ENCODE measurements at regions not wholly inside any gene's neighbourhood (a gene's known extent, or its start where the extent isn't known, plus 50 kb on each side); places are given as distances from the start of the nearest gene placed in this dataset.
"Not testable (repeated sequence)": the region's sequence is repeated elsewhere in the genome, so short reads cannot be mapped to it uniquely, and the experiment has no call there.

- FAIRE-seq (no peak), DNase-seq (ENCODE audit: insufficient read length, low spot score) (no peak)
Measured at GRCh38 chr4:167802463-167803212, 289.7 kb upstream of the ANXA10 start.

DNA sequence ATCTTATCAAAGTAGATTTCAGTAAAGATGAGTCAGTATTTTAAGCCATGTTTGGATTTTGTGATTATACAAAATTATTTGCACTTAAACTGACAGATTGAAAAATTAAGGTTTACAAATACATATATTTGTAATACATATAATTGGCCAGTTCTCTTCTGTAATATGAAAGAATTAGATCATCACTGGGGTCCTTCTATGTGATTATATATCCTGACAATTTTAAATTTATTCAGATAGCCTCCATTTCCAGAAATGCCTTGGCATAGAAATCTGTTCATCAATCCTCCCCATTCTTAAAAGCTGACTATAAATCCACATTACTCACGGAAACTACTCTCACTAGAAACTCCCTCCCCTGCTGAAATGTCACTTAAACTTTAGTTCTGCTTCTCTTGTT is 280.4 kb upstream of the ANXA10 start:
- no peak for FAIRE-seq

GRCh38 chr4:167826281-167826680 is 266.1 kb upstream of the ANXA10 start:
- no peak for FAIRE-seq
- no peak for DNase-seq (ENCODE audit: insufficient read length, low spot score)

More for the DNA sequence above, 280.4 kb upstream of the ANXA10 start:
- DNase-seq (ENCODE audit: insufficient read length, low spot score) = no peak

DNA sequence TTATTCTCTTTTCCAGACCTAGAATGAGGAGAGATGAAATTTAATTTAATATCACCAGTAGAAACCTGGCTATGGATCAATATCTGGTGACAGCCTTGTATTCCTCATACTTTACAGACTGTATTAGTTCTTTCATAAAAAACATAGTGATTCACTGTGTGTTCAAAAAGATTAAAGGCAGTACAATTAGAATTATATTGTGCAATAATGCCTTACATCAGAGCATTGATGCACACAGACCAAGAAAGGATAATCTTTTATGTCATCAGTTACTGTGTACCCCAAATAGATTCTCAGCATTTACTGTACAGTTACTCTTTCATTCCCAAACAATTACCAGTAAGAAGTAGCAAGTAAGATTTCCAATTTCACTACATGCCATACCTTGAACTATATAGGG is 260.5 kb upstream of the ANXA10 start:
- DNase-seq (ENCODE audit: insufficient read length, low spot score) (no peak), FAIRE-seq (no peak)

- no peak for FAIRE-seq
- no peak for DNase-seq (ENCODE audit: insufficient read length, low spot score)
Measured at GRCh38 chr4:167838686-167839085, 253.7 kb upstream of the ANXA10 start.

DNA sequence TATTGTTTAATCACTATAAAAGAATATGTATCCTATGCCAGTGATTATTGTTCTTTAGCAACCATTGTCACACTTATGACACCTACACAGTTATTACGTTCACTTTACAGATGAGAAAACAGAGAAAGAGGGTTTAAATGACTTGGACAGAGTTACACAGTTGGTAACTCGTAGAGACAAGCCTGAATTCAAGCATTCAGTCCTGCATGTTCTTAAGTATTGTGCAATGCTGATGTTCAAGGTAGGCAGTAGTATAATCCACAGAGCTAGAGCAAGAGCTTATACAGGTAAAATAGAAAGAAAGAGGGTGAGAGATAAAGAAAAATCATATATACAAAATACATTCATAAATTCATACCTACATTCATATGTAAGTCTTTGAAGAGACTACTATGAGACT is 249.8 kb upstream of the ANXA10 start:
- no peak for DNase-seq (ENCODE audit: insufficient read length, low spot score)
- FAIRE-seq = no peak

- FAIRE-seq = no peak
Measured at GRCh38 chr4:167854881-167855280, 237.5 kb upstream of the ANXA10 start.

GRCh38 chr4:167858127-167858526 is 234.2 kb upstream of the ANXA10 start:
- FAIRE-seq; DNase-seq (ENCODE audit: insufficient read length, low spot score): not testable (repeated sequence)

More at GRCh38 chr4:167854881-167855280, 237.5 kb upstream of the ANXA10 start:
- no peak for DNase-seq (ENCODE audit: insufficient read length, low spot score)

DNA sequence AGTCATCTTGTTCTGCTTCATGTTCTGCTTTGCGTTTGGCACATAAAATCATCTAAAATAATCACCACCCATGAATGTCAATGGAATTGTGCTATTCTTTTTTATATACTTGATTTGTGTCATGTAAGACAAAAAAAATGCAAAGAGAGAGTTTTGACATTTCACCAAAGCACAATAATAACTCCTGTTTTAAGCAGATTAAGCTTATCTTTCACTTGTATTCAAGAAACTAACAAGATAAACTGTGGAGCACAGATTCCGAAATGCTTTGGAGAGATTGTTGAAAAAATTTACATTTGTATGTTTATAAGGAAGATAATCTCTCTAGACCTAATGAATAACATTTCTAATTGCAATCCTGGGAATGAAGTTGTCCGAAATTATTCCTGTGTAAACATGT is 225.1 kb upstream of the ANXA10 start:
- DNase-seq (ENCODE audit: insufficient read length, low spot score) (no peak), FAIRE-seq (no peak)

DNA sequence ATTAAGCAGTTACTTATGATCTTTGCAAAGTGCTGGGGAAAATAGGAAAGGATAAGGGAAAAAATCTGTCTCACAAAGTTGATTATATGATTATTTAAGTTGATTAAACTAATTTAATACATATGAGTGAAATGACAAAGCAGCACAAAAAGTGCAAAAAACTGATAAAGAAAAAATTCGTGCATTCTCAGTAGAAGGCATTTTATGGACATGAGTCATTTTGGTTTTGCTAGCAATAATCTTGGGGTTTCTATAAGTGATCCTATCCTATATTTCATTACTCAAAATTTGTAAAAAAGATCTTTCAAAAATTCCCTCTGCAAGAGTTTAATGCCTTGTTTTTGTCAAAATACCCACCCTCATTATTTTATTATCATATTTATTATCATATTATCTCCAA is 224.2 kb upstream of the ANXA10 start:
- DNase-seq (ENCODE audit: insufficient read length, low spot score) = no peak
- no peak for FAIRE-seq

DNA sequence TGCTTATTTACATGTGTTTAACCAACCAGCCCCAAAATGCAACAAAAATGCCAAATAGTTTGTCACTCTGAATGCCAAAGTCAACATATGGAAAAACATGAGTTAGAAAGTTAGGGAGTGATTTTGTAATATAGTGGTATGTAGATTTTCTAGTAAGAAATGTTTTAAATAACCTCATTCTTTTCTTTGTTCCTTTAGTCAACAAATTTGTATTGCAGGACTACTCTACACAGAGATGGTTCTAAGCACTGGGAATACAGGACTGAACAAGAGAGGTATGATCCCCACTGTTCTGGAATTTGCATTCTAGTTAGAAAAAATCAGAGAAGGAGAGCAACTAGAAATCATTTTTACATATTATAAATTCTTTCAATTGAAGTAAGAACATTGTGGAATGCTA is 218.8 kb upstream of the ANXA10 start:
- DNase-seq (ENCODE audit: insufficient read length, low spot score) (no peak), FAIRE-seq (no peak)

- not testable (repeated sequence) for DNase-seq (ENCODE audit: insufficient read length, low spot score); FAIRE-seq
Measured at GRCh38 chr4:167876091-167876490, 216.2 kb upstream of the ANXA10 start.

- not testable (repeated sequence) for DNase-seq (ENCODE audit: insufficient read length, low spot score); FAIRE-seq
Measured at GRCh38 chr4:167877826-167878225, 214.5 kb upstream of the ANXA10 start.

- DNase-seq (ENCODE audit: insufficient read length, low spot score) (no peak), FAIRE-seq (no peak)
Measured at GRCh38 chr4:167883266-167883665, 209.1 kb upstream of the ANXA10 start.

GRCh38 chr4:167885071-167885470 is 207.3 kb upstream of the ANXA10 start:
- FAIRE-seq = no peak

DNA sequence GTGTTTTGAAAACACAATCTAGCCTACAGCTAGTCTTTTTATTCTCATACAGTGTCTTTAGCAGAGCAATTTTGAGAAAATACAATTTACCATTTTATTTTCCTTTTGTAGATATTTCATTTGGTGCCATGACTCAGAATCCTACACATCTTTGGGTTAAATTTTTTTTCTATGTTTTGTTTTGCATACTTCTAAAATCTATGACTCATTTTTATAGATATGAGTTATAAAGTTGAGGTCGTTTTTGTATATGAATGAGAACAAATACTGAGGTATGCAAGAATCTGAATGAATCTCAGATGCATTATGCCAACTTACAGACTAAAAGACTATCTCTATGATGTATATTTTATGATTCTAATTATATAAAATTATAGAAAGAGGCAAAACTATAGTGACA is 206.5 kb upstream of the ANXA10 start:
- FAIRE-seq (no peak), DNase-seq (ENCODE audit: insufficient read length, low spot score) (no peak)

More at GRCh38 chr4:167885071-167885470, 207.3 kb upstream of the ANXA10 start:
- no peak for DNase-seq (ENCODE audit: insufficient read length, low spot score)

DNA sequence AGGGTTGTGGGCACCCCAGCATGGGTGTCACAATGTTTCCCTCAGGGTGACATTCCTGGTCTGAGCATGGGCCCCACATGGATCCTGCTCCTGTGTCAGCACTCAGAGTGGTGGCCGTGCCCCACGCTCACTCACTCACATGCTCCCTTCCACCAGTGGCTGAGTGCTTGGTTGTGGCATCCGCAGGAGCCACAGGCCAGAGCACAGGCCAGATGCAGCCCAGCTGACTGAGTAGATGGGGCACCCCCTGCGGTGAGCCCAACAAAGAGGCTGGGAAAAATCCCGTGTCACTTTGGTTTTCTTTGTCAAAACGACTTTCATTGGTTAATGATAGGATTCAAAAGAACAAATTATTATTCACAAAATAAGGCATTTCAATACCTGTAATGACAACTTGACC is 204.6 kb upstream of the ANXA10 start:
- DNase-seq (ENCODE audit: insufficient read length, low spot score) (no peak), FAIRE-seq (no peak)

DNA sequence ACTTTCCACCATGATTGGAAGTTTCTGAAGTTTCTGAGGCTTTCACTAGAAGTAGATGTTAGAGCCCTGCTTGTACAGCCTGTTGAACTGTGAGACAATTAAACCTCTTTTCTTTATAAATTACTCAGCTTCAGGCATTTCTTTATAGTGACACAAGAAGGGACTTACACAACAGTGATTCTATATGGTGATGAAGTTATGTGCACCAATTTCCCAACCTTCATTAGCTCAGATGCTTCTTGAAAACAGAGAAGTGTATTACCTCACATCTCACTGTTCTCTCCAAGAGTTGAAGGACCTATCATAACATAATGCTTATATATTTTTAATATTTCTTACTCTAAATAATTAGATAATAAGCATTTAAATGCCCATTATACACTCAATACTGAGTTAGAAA is 202.1 kb upstream of the ANXA10 start:
- no peak for FAIRE-seq

DNA sequence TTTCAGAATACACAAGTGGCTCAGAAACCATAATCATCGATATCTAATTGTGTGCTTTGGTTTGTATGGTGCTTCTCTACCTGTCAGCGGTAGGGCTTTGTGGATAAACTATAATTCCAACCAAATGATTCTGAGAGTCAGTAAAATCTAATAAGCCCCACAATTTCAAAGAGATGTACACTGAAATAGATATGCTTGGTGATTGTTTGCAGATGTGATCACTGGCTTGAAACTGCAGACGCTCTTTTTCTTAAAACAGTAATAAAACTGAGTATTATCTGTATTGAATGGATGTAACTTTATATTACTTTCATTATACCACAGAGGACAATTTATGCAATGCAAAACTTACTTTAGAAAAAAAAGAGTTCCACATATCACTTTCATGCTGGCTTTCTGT is 198.8 kb upstream of the ANXA10 start:
- FAIRE-seq (no peak), DNase-seq (ENCODE audit: insufficient read length, low spot score) (no peak)

More for the DNA sequence above, 202.1 kb upstream of the ANXA10 start:
- no peak for DNase-seq (ENCODE audit: insufficient read length, low spot score)

DNA sequence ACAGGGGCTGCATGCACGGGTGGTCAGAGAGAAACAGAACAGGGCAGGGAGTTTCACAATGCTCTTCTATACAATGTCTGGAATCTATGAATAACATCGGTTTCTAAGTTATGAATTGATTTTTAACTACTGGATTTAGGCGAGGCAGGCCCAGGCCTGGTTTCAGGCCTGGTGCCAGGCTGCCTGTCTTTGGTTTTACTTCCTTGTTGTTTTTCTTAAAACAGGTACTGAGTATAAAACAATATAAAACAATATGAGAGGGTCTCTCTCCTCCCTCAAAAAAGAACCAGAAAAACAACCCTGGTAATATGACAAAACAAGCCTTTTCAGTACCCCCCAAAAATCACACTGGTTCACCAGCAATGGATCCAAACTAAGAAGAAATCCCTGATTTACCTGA is 196.1 kb upstream of the ANXA10 start:
- not testable (repeated sequence) for FAIRE-seq; DNase-seq (ENCODE audit: insufficient read length, low spot score)

DNA sequence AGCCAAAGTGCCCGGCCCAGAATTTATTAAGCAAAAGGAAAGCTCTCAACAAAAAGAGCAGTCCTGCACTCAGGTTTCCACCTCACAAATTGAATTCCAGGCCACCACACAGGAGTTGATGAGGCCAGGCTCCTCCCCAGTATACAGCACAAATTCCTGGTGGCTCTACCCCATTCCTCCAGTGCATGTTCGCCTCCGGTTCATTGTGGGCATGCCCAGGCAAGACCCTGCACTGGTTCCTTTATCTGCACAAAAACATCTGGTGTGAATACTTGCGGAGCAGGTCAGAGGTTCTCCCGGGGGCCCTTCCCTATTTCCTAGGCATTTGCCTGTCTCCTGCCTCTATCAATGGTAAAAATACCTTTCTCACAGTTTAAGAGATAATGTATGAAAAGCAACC is 195.2 kb upstream of the ANXA10 start:
- DNase-seq (ENCODE audit: insufficient read length, low spot score) (no peak), FAIRE-seq (no peak)

DNA sequence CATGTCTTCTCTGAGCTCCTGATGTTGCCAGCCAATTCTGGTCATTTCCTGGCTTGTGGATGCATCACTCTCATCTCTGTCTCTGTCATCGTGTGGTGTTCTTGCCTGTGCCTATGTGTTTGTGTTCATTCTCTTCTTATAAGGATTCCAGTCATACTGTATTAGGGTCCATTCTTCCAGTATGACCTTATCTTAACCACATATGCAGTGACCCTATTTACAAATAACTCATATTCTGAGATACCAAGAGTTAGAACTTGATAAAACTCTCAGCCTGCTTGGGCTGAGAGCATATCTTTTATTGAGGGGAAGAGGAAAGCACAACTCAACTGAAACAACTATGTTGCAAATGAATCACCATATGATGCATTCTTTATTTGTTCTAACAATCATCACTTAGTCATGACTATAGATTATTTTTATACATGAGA is 189.0 kb upstream of the ANXA10 start:
- DNase-seq (ENCODE audit: insufficient read length, low spot score) (no peak), FAIRE-seq (no peak)

DNA sequence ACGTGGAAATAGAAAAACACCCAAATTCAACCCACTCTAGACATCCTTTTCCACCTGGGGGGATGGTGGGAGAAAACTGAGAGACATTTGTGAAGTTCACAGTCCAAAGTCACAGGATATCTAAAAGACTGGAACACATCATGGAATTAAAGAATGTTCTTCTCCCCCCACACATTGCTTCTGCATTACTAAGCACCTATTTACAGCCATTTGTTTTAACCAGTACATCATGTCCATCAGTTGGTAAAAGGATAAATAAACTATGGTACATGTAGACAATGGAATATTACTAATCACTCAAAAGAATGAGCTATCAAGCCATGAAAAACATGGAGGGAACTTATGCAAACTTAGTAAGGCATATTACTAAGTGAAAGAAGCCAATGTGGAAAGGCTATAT is 185.5 kb upstream of the ANXA10 start:
- FAIRE-seq (no peak), DNase-seq (ENCODE audit: insufficient read length, low spot score) (no peak)
